ENCODE measurements at regions not wholly inside any gene's neighbourhood (a gene's known extent, or its start where the extent isn't known, plus 50 kb on each side); places are given as distances from the start of the nearest gene placed in this dataset.
"Not testable (repeated sequence)": the region's sequence is repeated elsewhere in the genome, so short reads cannot be mapped to it uniquely, and the experiment has no call there.

DNA sequence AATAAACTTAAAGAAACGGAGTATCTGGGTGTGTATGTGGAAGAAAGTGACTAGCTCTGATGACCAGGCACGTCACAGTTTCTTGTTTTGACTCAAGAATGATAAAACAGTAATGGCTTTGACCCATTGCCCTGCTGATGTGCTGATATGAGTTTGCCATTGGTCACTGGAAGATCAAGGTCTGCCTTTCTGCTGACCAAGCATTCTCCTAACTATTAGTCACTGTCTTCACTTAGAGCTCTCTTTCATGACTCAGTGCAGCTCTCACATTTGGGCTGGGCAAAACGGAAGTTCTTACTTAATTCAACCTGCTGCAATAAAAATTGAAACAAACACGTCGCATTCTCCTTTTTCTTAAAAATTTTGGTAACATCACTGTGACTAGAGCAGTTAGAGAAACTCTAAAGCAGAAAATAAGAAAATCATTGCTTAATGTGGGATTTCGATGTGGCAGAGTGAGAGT, 366.7 kb downstream of the BTG1 start:
- DNase-seq, result no peak

DNA sequence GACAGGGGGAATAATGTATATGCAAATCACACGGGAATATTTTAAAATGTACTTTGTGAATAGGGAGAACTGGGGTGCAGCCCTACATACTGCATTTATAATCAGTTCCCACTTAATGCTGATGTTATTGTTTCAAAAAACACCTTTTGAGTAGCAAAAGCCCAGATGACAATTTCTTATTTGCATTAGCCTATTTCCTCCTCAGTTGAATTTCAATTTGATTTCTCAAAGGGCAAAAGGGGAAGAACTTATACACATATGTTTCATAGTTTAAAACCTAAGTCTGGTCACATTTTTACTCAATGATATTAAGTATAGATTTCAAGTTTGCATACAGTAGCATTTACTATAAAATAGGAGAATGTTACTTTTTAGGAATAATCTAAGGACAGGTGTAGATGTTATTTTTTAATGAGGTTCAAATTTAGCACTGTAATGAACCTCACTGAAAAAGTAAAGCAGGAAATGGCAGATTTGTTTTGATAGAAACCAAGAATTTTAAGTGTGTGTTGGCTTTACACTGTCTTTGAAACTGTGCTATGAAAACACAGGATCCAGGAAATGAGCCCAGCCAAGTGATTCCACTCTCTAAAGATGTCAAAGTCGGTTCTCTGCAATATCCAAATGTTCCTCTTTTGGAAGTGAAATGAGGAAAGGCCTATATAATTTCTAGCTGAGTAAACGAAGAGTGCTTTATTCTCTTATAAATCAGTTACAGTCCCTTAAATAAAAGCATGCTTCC, 367.4 kb downstream of the BTG1 start:
- DNase-seq, result no peak

DNA sequence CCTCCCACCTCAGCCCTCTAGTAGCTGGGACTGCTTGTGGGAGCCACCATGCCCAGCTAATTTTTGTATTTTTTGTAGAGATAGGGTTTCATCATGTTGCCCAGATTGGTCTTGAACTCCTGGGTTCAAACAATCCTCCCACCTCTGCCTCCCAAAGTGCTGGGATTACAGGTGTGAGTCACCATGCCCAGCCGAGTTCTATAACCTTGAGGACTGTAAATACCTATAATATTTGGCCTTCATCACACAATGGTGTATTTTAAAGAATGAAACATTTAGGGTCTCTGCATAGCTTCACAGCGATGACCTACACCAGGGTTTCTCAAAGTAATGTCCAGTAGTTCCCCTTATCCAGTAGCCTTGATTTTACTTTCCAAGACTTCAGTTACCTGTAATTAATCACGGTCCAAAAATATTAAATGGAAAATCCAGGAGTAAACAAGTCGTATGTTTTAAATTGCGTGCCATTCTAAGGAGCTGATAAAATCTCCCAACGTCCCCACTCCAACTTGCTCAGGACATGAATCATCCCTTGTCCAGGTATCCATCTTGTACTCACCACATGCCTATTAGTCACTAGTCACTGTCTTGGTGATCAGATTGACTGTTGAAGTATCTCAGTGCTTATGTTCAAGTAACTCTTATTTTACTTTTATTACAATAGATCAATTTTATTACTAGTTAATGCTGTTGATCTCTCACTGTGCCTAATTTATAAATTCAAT, 368.2 kb downstream of the BTG1 start:
- DNase-seq, result no peak

GRCh38 chr12:91774434-91774921, 371.2 kb downstream of the BTG1 start:
- DNase-seq, result no peak

GRCh38 chr12:91773749-91774429, 371.8 kb downstream of the BTG1 start:
- no peak for DNase-seq

GRCh38 chr12:91772411-91772810, 373.2 kb downstream of the BTG1 start:
- DNase-seq, result no peak

DNA sequence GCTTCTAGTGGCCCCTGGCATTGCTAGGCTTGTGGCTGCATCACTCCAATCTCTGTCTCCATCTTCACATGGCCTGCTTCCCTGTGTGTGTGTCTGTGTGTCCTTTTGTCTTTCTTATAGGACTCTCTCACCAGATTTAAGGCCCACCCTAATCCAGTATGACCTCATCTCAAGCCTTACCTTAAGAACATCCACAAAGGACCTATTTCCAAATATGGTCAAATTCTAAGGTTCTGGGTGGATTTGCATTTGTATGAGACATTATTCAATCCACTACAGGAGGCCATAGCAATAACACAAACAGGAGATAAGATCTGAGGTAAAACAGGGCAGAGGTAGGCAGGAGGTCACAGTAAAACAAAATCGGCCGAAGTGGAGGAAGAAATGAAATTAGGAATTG, 375.9 kb downstream of the BTG1 start:
- no peak for DNase-seq

- no peak for DNase-seq
Measured at GRCh38 chr12:91767237-91767636, 378.4 kb downstream of the BTG1 start.

DNA sequence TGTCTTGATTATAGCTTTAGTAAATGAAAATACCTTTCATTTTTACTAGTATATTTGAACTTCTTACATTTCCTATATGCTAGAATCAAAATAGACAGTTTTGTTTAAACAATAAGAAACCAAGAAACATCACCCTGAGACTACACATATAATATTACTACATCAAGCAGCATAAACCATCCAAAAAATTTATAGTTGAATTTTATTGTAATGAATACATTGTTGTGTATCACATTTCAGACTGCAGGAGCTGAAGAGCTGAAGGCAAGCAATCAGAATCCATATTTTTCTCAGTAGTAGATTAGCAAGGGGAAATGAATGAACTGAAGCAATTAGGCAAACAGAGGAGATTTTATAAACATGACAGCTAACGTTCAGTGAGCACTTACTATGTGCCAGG, 379.2 kb downstream of the BTG1 start:
- no peak for DNase-seq

DNA sequence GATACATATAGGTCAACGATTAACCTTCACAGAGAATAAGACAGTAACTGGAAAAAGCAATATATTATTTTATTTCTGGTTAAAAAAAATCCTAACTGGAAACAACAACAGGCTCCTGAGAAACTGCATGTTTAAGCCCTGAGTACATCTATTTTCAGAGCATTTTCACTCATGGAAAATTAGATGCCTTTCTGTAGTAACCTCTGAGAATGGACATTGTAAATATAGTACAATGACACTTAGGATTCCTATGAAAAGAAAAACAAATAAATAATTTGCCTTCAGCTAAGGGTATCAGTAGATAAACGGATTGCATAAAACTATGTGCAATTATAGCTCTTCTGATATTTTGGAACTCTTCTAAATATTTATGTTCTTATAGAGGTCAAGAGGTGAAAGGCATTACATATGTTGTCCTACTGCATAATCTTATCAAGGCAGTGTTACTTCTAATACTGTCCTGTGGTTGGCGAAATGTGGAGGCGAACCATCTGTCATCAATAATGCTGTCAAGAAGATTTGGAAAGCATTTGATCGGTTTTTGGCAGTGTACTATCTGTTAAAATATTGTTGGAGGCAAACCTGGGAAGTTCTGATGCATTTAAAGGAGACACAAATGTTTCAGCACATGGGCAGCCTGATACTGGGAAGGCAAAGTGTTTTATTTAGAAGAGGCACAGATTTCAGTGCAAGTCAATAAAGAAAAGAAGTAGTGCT, 381.8 kb downstream of the BTG1 start:
- DNase-seq, result no peak

- DNase-seq, result no peak
Measured at GRCh38 chr12:91753649-91754048, 392.0 kb downstream of the BTG1 start.

- no peak for DNase-seq
Measured at GRCh38 chr12:91746976-91747375, 398.7 kb downstream of the BTG1 start.

DNA sequence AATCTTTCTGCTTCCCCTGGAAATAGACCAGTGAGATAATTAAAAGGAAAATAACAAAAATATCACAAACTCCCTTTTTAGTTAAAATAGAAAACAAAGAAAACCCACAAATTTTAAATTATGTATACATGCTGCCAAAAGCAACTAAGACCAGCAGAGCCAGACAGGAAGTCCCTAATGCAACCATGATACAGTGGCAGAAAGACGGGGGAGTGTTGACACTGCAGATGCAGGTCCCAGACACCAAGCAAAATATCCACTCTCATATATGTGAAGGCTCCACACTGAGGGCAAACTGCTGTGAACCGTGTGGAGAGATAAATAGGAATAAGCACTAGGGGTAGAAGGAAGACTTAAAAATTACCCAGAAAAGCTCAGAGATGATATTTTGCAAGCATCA, 401.0 kb downstream of the BTG1 start:
- no peak for DNase-seq

DNA sequence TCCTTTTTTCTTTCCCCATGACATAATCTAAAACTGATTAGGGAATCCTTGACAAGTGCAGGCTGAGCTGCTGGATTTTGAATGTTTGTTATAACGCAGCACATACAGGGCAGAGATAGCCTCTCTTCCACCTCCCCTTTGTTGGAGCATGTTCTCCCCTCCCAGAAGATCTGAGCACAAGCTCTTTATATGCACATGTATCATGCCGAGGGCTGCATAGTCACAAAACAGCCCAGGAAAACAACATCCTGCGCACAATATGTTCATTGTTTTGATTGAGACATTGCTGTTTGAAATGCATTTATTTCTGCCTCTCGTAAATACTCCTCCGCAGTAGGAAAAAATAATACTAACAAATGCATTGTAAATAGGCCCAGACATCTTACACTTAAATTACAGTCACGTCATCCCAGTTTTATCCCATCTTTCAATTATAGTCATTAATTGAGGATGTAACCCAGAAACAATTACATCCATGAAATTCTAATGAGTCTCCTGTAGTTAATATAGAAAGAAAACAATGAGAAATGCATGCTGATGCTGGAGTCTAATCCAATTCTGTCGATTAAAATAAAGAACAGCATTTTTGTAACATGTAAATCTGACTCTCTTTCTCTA, 401.8 kb downstream of the BTG1 start:
- no peak for DNase-seq

DNA sequence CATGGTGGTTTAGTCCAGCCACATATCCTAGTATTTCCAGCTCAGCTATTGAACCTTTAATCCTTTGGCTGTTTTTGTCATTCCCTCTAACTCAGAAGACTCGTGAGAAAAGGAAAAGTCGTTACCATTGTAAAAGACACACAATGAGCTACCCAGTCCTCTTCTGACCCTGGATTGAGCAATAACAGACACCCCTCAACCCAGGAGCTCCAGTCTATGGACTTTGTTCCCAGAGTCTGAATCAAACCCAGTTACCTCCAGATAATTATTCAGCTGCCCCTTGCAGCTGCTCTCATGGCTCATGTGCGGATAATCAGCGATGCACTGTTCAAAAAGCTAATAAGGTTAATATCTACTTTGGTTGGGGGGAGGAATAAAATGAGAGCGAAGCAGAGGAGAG, 402.4 kb downstream of the BTG1 start:
- DNase-seq, result no peak

DNA sequence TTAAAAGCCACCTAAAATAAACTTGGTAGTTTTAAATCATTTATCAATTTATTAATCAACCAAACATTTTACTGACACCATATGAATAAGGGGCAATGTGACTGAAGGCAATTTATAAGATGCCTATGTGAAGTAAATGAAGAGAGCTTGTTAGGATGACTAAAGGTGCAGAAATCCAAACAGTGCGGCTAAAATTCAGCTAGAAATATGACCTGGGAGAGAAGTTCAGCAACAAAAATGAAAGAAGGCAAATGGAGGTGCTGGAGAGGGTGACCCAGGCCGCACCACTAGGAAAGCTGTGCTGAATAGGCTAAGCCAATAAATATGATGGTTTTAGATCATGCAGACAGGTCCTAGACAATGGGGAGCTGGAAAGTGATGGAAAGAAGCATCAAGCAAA, 403.7 kb downstream of the BTG1 start:
- DNase-seq, result no peak

DNA sequence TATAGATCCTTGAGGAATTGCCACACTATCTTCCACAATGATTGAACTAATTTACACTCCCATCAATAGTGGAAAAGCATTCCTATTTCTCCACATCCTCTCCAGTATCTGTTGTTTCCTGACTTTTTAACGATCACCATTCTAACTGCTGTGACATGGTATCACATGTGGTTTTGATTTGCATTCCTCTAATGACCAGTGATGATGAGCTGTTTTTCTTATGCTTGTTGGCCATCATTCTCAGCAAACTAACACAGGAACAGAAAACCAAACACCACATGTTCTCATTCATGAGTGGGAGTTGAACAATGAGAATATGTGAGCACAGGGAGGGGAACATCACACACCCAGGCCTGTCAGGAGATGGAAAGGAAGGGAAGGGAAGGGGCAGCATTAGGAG, 411.8 kb downstream of the BTG1 start:
- not testable (repeated sequence) for DNase-seq

GRCh38 chr12:91732086-91732485, 413.6 kb downstream of the BTG1 start:
- DNase-seq, result no peak

- DNase-seq, result no peak
Measured at GRCh38 chr12:91729543-91729942, 416.1 kb downstream of the BTG1 start.

GRCh38 chr12:91723191-91723590, 422.5 kb downstream of the BTG1 start:
- no peak for DNase-seq

- no peak for DNase-seq
Measured at GRCh38 chr12:91722072-91722471, 423.6 kb downstream of the BTG1 start.

GRCh38 chr12:91721023-91721422, 424.6 kb downstream of the BTG1 start:
- no peak for DNase-seq

- no peak for DNase-seq
Measured at GRCh38 chr12:91718326-91718725, 427.3 kb downstream of the BTG1 start.
